ENCODE measurements at regions not wholly inside any gene's neighbourhood (a gene's known extent, or its start where the extent isn't known, plus 50 kb on each side); places are given as distances from the start of the nearest gene placed in this dataset.
A peak's percentile ranks its signal among the peaks of the same experiment; 100 is the strongest.
"Not testable (repeated sequence)": the region's sequence is repeated elsewhere in the genome, so short reads cannot be mapped to it uniquely, and the experiment has no call there.

- no peak for DNase-seq
These were observed 300.0 kb upstream of the ALG10B start for GRCh38 chr12:38016602-38017001.

- no peak for DNase-seq
These were observed 290.7 kb upstream of the ALG10B start for GRCh38 chr12:38025916-38026315.

GRCh38 chr12:38053113-38053512 is 263.5 kb upstream of the ALG10B start:
- DNase-seq = no peak

GRCh38 chr12:38053655-38054464 is 262.7 kb upstream of the ALG10B start:
- DNase-seq = no peak

GRCh38 chr12:38056701-38057689 is 259.6 kb upstream of the ALG10B start:
- no peak for DNase-seq

- no peak for DNase-seq
These were observed 216.9 kb upstream of the ALG10B start for GRCh38 chr12:38099686-38100085.

- DNase-seq = no peak
These were observed 214.8 kb upstream of the ALG10B start for GRCh38 chr12:38101753-38102152.

- DNase-seq = no peak
These were observed 214.4 kb upstream of the ALG10B start for GRCh38 chr12:38102197-38102596.

GRCh38 chr12:38110026-38110699 is 206.4 kb upstream of the ALG10B start:
- no peak for DNase-seq

- DNase-seq = no peak
These were observed 202.6 kb upstream of the ALG10B start for GRCh38 chr12:38113991-38114390.

GRCh38 chr12:38116968-38117367 is 199.6 kb upstream of the ALG10B start:
- no peak for DNase-seq

- DNase-seq = no peak
These were observed 197.9 kb upstream of the ALG10B start for GRCh38 chr12:38118632-38119031.

- DNase-seq = no peak
These were observed 196.1 kb upstream of the ALG10B start for GRCh38 chr12:38120438-38120837.

- DNase-seq = not testable (repeated sequence)
These were observed 193.5 kb upstream of the ALG10B start for GRCh38 chr12:38123028-38123427.

GRCh38 chr12:38123566-38124246 is 192.9 kb upstream of the ALG10B start:
- DNase-seq = no peak

- DNase-seq = no peak
These were observed 192.1 kb upstream of the ALG10B start for GRCh38 chr12:38124247-38125012.

GRCh38 chr12:38132139-38132538 is 184.4 kb upstream of the ALG10B start:
- no peak for DNase-seq

- DNase-seq = no peak
These were observed 179.3 kb upstream of the ALG10B start for GRCh38 chr12:38137287-38137686.

GRCh38 chr12:38137716-38138115 is 178.9 kb upstream of the ALG10B start:
- no peak for DNase-seq

GRCh38 chr12:38138225-38139221 is 178.1 kb upstream of the ALG10B start:
- DNase-seq = peak; percentile 44

Measured in NCI-H345 (cell line).